ENCODE measurements at regions not wholly inside any gene's neighbourhood (a gene's known extent, or its start where the extent isn't known, plus 50 kb on each side); places are given as distances from the start of the nearest gene placed in this dataset.

DNA sequence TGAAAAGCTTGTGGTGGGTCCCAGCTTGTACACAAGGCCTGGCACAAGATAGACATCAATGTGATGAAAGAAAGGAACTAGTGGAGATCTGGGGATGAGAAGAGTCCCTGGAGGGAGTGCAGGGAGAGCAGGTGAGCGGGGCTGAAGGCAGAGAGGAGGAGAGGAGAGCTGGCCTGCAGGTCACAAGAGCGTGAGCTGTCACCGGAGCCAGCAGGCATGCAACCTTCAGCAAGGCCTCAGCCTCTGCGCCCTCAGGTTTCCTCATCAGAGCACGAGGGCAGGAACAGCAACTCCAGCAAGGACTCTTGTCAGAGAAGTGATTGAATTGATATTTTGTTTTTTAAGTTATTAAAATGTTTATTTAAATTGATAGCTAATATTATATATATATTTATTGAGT is 188.6 kb downstream of the CXCL12 start (continued):
- TF ChIP-seq, protein P1, sequence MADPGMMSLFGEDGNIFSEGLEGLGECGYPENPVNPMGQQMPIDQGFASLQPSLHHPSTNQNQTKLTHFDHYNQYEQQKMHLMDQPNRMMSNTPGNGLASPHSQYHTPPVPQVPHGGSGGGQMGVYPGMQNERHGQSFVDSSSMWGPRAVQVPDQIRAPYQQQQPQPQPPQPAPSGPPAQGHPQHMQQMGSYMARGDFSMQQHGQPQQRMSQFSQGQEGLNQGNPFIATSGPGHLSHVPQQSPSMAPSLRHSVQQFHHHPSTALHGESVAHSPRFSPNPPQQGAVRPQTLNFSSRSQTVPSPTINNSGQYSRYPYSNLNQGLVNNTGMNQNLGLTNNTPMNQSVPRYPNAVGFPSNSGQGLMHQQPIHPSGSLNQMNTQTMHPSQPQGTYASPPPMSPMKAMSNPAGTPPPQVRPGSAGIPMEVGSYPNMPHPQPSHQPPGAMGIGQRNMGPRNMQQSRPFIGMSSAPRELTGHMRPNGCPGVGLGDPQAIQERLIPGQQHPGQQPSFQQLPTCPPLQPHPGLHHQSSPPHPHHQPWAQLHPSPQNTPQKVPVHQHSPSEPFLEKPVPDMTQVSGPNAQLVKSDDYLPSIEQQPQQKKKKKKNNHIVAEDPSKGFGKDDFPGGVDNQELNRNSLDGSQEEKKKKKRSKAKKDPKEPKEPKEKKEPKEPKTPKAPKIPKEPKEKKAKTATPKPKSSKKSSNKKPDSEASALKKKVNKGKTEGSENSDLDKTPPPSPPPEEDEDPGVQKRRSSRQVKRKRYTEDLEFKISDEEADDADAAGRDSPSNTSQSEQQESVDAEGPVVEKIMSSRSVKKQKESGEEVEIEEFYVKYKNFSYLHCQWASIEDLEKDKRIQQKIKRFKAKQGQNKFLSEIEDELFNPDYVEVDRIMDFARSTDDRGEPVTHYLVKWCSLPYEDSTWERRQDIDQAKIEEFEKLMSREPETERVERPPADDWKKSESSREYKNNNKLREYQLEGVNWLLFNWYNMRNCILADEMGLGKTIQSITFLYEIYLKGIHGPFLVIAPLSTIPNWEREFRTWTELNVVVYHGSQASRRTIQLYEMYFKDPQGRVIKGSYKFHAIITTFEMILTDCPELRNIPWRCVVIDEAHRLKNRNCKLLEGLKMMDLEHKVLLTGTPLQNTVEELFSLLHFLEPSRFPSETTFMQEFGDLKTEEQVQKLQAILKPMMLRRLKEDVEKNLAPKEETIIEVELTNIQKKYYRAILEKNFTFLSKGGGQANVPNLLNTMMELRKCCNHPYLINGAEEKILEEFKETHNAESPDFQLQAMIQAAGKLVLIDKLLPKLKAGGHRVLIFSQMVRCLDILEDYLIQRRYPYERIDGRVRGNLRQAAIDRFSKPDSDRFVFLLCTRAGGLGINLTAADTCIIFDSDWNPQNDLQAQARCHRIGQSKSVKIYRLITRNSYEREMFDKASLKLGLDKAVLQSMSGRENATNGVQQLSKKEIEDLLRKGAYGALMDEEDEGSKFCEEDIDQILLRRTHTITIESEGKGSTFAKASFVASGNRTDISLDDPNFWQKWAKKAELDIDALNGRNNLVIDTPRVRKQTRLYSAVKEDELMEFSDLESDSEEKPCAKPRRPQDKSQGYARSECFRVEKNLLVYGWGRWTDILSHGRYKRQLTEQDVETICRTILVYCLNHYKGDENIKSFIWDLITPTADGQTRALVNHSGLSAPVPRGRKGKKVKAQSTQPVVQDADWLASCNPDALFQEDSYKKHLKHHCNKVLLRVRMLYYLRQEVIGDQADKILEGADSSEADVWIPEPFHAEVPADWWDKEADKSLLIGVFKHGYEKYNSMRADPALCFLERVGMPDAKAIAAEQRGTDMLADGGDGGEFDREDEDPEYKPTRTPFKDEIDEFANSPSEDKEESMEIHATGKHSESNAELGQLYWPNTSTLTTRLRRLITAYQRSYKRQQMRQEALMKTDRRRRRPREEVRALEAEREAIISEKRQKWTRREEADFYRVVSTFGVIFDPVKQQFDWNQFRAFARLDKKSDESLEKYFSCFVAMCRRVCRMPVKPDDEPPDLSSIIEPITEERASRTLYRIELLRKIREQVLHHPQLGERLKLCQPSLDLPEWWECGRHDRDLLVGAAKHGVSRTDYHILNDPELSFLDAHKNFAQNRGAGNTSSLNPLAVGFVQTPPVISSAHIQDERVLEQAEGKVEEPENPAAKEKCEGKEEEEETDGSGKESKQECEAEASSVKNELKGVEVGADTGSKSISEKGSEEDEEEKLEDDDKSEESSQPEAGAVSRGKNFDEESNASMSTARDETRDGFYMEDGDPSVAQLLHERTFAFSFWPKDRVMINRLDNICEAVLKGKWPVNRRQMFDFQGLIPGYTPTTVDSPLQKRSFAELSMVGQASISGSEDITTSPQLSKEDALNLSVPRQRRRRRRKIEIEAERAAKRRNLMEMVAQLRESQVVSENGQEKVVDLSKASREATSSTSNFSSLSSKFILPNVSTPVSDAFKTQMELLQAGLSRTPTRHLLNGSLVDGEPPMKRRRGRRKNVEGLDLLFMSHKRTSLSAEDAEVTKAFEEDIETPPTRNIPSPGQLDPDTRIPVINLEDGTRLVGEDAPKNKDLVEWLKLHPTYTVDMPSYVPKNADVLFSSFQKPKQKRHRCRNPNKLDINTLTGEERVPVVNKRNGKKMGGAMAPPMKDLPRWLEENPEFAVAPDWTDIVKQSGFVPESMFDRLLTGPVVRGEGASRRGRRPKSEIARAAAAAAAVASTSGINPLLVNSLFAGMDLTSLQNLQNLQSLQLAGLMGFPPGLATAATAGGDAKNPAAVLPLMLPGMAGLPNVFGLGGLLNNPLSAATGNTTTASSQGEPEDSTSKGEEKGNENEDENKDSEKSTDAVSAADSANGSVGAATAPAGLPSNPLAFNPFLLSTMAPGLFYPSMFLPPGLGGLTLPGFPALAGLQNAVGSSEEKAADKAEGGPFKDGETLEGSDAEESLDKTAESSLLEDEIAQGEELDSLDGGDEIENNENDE (IDR thresholded peaks at IDR 0.05; ENCODE audit: insufficient replicate concordance, low read length): no peak
- no peak for TF ChIP-seq BRCA1 (IDR thresholded peaks at IDR 0.05; ENCODE audit: low read depth, low read length)
- no peak for TF ChIP-seq POU5F1 (IDR thresholded peaks at IDR 0.05; ENCODE audit: low read depth, low read length)
- TF ChIP-seq CTBP2 (IDR thresholded peaks at IDR 0.05; ENCODE audit: borderline replicate concordance, insufficient read depth, insufficient read length, low read length): no peak
- no peak for TF ChIP-seq JUN (IDR thresholded peaks at IDR 0.05; ENCODE audit: low read depth, low read length)
- TF ChIP-seq RAD21 (IDR thresholded peaks at IDR 0.05 in 1 of 2, conservative IDR thresholded peaks at IDR 0.05 in 1 of 2; ENCODE audit: low read depth in 2 of 2, low read length in 2 of 2): no peak
- no peak for TF ChIP-seq TCF12 (IDR thresholded peaks at IDR 0.05; ENCODE audit: low read depth, low read length)
- no peak for TF ChIP-seq PHF8 (conservative IDR thresholded peaks at IDR 0.05; ENCODE audit: low read depth, low read length)
- no peak for TF ChIP-seq TAF1 (IDR thresholded peaks at IDR 0.05; ENCODE audit: low read depth, low read length)
- TF ChIP-seq RBBP5 (IDR thresholded peaks at IDR 0.05; ENCODE audit: borderline replicate concordance, low read depth, low read length): no peak
- no peak for TF ChIP-seq SUZ12 (IDR thresholded peaks at IDR 0.05; ENCODE audit: low read length)

All from H1 (cell line).